Nucleus accumbens (tissue), 56 donors: ENCODE measurements at regions not wholly inside any gene's neighbourhood (a gene's known extent, or its start where the extent isn't known, plus 50 kb on each side); places are given as distances from the start of the nearest gene placed in this dataset.
"Not testable (repeated sequence)": the region's sequence is repeated elsewhere in the genome, so short reads cannot be mapped to it uniquely, and the experiment has no call there.

ENCODE experiments used
- DNase-seq, 56 donors: peaks; one replicate each; lab custom pipeline; 2025; lab: John Stamatoyannopoulos, UW

- DNase-seq = not testable (repeated sequence)
Measured at GRCh38 chr3:139232341-139232740, 111.5 kb upstream of the MRPS22 start.

- no peak for DNase-seq
Measured at GRCh38 chr3:139234491-139234890, 109.3 kb upstream of the MRPS22 start.

GRCh38 chr3:139235192-139235591, 108.6 kb upstream of the MRPS22 start:
- no peak for DNase-seq

- DNase-seq = no peak
Measured at GRCh38 chr3:139236336-139236735, 107.5 kb upstream of the MRPS22 start.

- no peak for DNase-seq
Measured at GRCh38 chr3:139238281-139239030, 105.4 kb upstream of the MRPS22 start.

GRCh38 chr3:139239550-139239949, 104.3 kb upstream of the MRPS22 start:
- no peak for DNase-seq

- DNase-seq = no peak
Measured at GRCh38 chr3:139241783-139242182, 102.0 kb upstream of the MRPS22 start.

- no peak for DNase-seq
Measured at GRCh38 chr3:139243710-139244109, 100.1 kb upstream of the MRPS22 start.

GRCh38 chr3:139248593-139249255, 95.1 kb upstream of the MRPS22 start:
- DNase-seq = no peak

GRCh38 chr3:139251529-139251928, 92.3 kb upstream of the MRPS22 start:
- no peak for DNase-seq

GRCh38 chr3:139252719-139253118, 91.1 kb upstream of the MRPS22 start:
- DNase-seq = no peak

GRCh38 chr3:139258276-139258675, 85.5 kb upstream of the MRPS22 start:
- DNase-seq = no peak

GRCh38 chr3:139259398-139259797, 84.4 kb upstream of the MRPS22 start:
- DNase-seq = no peak

- no peak for DNase-seq
Measured at GRCh38 chr3:139260041-139260486, 83.8 kb upstream of the MRPS22 start.

- DNase-seq = no peak
Measured at GRCh38 chr3:139260793-139261736, 82.8 kb upstream of the MRPS22 start.

- no peak for DNase-seq
Measured at GRCh38 chr3:139261754-139262586, 81.8 kb upstream of the MRPS22 start.

- no peak for DNase-seq
Measured at GRCh38 chr3:139263798-139264197, 80.0 kb upstream of the MRPS22 start.

- DNase-seq = no peak
Measured at GRCh38 chr3:139264375-139264774, 79.4 kb upstream of the MRPS22 start.

GRCh38 chr3:139265131-139266016, 78.4 kb upstream of the MRPS22 start:
- no peak for DNase-seq
